ENCODE measurements at regions not wholly inside any gene's neighbourhood (a gene's known extent, or its start where the extent isn't known, plus 50 kb on each side); places are given as distances from the start of the nearest gene placed in this dataset.
"Not testable (repeated sequence)": the region's sequence is repeated elsewhere in the genome, so short reads cannot be mapped to it uniquely, and the experiment has no call there.

GRCh38 chr13:38141792-38142191 is 207.9 kb upstream of the UFM1 start:
- DNase-seq = no peak

GRCh38 chr13:38135592-38135991 is 214.1 kb upstream of the UFM1 start:
- DNase-seq = no peak

GRCh38 chr13:38121267-38121666 is 228.4 kb upstream of the UFM1 start:
- no peak for DNase-seq

- no peak for DNase-seq
Observed at GRCh38 chr13:38103851-38104250, 234.3 kb upstream of the TRPC4 start.

GRCh38 chr13:38099751-38100150 is 230.2 kb upstream of the TRPC4 start:
- DNase-seq = no peak

GRCh38 chr13:38093425-38093824 is 223.9 kb upstream of the TRPC4 start:
- DNase-seq = no peak

GRCh38 chr13:38090913-38091312 is 221.3 kb upstream of the TRPC4 start:
- DNase-seq = no peak

GRCh38 chr13:38086721-38087120 is 217.1 kb upstream of the TRPC4 start:
- no peak for DNase-seq

GRCh38 chr13:38086013-38086412 is 216.4 kb upstream of the TRPC4 start:
- no peak for DNase-seq

- no peak for DNase-seq
Observed at GRCh38 chr13:38073931-38074330, 204.4 kb upstream of the TRPC4 start.

GRCh38 chr13:38072696-38073095 is 203.1 kb upstream of the TRPC4 start:
- DNase-seq = no peak

GRCh38 chr13:38071340-38071739 is 201.8 kb upstream of the TRPC4 start:
- not testable (repeated sequence) for DNase-seq

GRCh38 chr13:38053896-38054295 is 184.3 kb upstream of the TRPC4 start:
- no peak for DNase-seq

GRCh38 chr13:38046049-38046376 is 176.4 kb upstream of the TRPC4 start:
- DNase-seq = no peak

GRCh38 chr13:38045278-38046048 is 175.9 kb upstream of the TRPC4 start:
- no peak for DNase-seq

GRCh38 chr13:38044067-38044466 is 174.5 kb upstream of the TRPC4 start:
- DNase-seq = no peak

- no peak for DNase-seq
Observed at GRCh38 chr13:38042771-38043170, 173.2 kb upstream of the TRPC4 start.

GRCh38 chr13:38024431-38024830 is 154.9 kb upstream of the TRPC4 start:
- no peak for DNase-seq

GRCh38 chr13:38017320-38017719 is 147.7 kb upstream of the TRPC4 start:
- DNase-seq = no peak

- DNase-seq = no peak
Observed at GRCh38 chr13:38013676-38014075, 144.1 kb upstream of the TRPC4 start.

- no peak for DNase-seq
Observed at GRCh38 chr13:38012096-38012495, 142.5 kb upstream of the TRPC4 start.

- no peak for DNase-seq
Observed at GRCh38 chr13:38008636-38009035, 139.1 kb upstream of the TRPC4 start.

GRCh38 chr13:38002606-38003005 is 133.0 kb upstream of the TRPC4 start:
- no peak for DNase-seq

- DNase-seq = no peak
Observed at GRCh38 chr13:37997641-37998040, 128.1 kb upstream of the TRPC4 start.

- no peak for DNase-seq
Observed at GRCh38 chr13:37995092-37995491, 125.5 kb upstream of the TRPC4 start.
